GM12878 (cell line): ENCODE measurements at regions not wholly inside any gene's neighbourhood (a gene's known extent, or its start where the extent isn't known, plus 50 kb on each side); places are given as distances from the start of the nearest gene placed in this dataset.

Experiments
- ASH2L ChIP-seq: fragments of 300-600, 200-600 bp; sonication (generic); IDR thresholded peaks from 2 replicates; pipeline ENCODE4 v1.6.1; 2017; ENCODE audit warnings: low read depth, mild to moderate bottlenecking, borderline replicate concordance
- BCL11A ChIP-seq: IDR thresholded peaks from 2 replicates; pipeline ENCODE4 v1.6.1; 2011; ENCODE audit warnings: low read depth, low read length
- CHD2 ChIP-seq: IDR thresholded peaks from 2 replicates; pipeline ENCODE4 v1.6.1; 2011; ENCODE audit warnings: low read depth, low read length, improper control_type of control experiment, borderline replicate concordance
- CTCF ChIP-seq, 3 experiments: IDR thresholded peaks in 2 of 3; conservative IDR thresholded peaks in 1 of 3; 2 replicates each; pipeline ENCODE4 v1.5.1; 2011; ENCODE audit warnings: low read depth in 3 of 3, low read length in 3 of 3, mild to moderate bottlenecking in 3 of 3, control low read depth in 2 of 3, moderate library complexity in 2 of 3, inconsistent platforms in 1 of 3, mixed read lengths in 1 of 3; ENCODE audit not compliant: control insufficient read depth in 2 of 3, insufficient read depth in 1 of 3; ENCODE audit errors: extremely low read depth in 1 of 3
- EGR1 ChIP-seq, 2 experiments: IDR thresholded peaks; 1 replicate in 1 of 2; 2 replicates in 1 of 2; pipeline ENCODE4 v1.6.1; 2011 to 2012; ENCODE audit warnings: low read depth in 2 of 2, low read length in 2 of 2, borderline replicate concordance in 1 of 2, mild to moderate bottlenecking in 1 of 2, moderate library complexity in 1 of 2
- ETV6 ChIP-seq, 2 experiments: fragments of 450-650 bp in 1 of 2; IDR thresholded peaks in 1 of 2; conservative IDR thresholded peaks in 1 of 2; 2 replicates each; pipeline ENCODE4 v1.6.1; 2014; ENCODE audit warnings: antibody characterized with exemption in 1 of 2, borderline replicate concordance in 1 of 2, low read depth in 1 of 2, mild to moderate bottlenecking in 1 of 2, moderate library complexity in 1 of 2
- EZH2 ChIP-seq: IDR thresholded peaks from 2 replicates; pipeline ENCODE4 v1.6.1; 2012; ENCODE audit warnings: low read depth, mild to moderate bottlenecking, control low read depth, inconsistent platforms, low read length, borderline replicate concordance; ENCODE audit not compliant: control insufficient read depth
- HCFC1 ChIP-seq: fragments of 150-350 bp; IDR thresholded peaks from 2 replicates; pipeline ENCODE4 v1.6.1; 2014; ENCODE audit warnings: low read length
- HDGF ChIP-seq: fragments of 450-650 bp; IDR thresholded peaks from 2 replicates; pipeline ENCODE4 v1.6.1; 2016; ENCODE audit warnings: antibody characterized with exemption
- KLF5 ChIP-seq: fragments of 450-650 bp; IDR thresholded peaks from 2 replicates; pipeline ENCODE4 v1.6.1; 2014; ENCODE audit warnings: mild to moderate bottlenecking; ENCODE audit not compliant: partially characterized antibody
- MEF2B ChIP-seq: fragments of 450-650 bp; IDR thresholded peaks from 2 replicates; pipeline ENCODE4 v1.6.1; 2018; ENCODE audit warnings: mild to moderate bottlenecking, moderate library complexity; ENCODE audit not compliant: partially characterized antibody, poor library complexity, severe bottlenecking
- MXI1 ChIP-seq: fragments of 150-350 bp; IDR thresholded peaks from 2 replicates; pipeline ENCODE4 v1.6.1; 2011; ENCODE audit warnings: low read depth, mild to moderate bottlenecking, inconsistent platforms, low read length, improper control_type of control experiment
- NFIC ChIP-seq: IDR thresholded peaks from 2 replicates; pipeline ENCODE4 v1.6.1; 2012; ENCODE audit warnings: low read depth, mild to moderate bottlenecking, inconsistent platforms, low read length, moderate library complexity
- NFXL1 ChIP-seq: fragments of 450-650 bp; IDR thresholded peaks from 2 replicates; pipeline ENCODE4 v1.6.1; 2017; ENCODE audit warnings: antibody characterized with exemption, mild to moderate bottlenecking, borderline replicate concordance
- PAX8 ChIP-seq: fragments of 450-650 bp; IDR thresholded peaks from 2 replicates; pipeline ENCODE4 v1.6.1; 2017; ENCODE audit warnings: mild to moderate bottlenecking, moderate library complexity
- PBX3 ChIP-seq: IDR thresholded peaks from 2 replicates; pipeline ENCODE4 v1.6.1; 2011; ENCODE audit warnings: mild to moderate bottlenecking, low read depth, low read length, moderate library complexity; ENCODE audit not compliant: insufficient replicate concordance
- POLR2AphosphoS2 ChIP-seq: IDR thresholded peaks from 2 replicates; pipeline ENCODE4 v1.6.1; 2011; ENCODE audit warnings: low read depth, mild to moderate bottlenecking, low read length, improper control_type of control experiment, moderate library complexity
- RELA ChIP-seq: fragments of 450-650 bp; IDR thresholded peaks from 2 replicates; pipeline ENCODE4 v1.8.0; 2014; ENCODE audit warnings: borderline replicate concordance; ENCODE audit not compliant: partially characterized antibody
- SIN3A ChIP-seq: IDR thresholded peaks from 2 replicates; pipeline ENCODE4 v1.6.1; 2012; ENCODE audit warnings: low read depth, low read length, improper control_type of control experiment
- SMARCA5 ChIP-seq: fragments of 450-650 bp; IDR thresholded peaks from 2 replicates; pipeline ENCODE4 v1.6.1; 2017; ENCODE audit warnings: mild to moderate bottlenecking
- SMC3 ChIP-seq: IDR thresholded peaks from 2 replicates; pipeline ENCODE4 v1.6.1; 2011; ENCODE audit warnings: low read length, improper control_type of control experiment, borderline replicate concordance
- SP1 ChIP-seq: IDR thresholded peaks from one replicate; pipeline ENCODE4 v1.6.1; 2011; ENCODE audit warnings: low read depth, low read length
- SREBF1 ChIP-seq: IDR thresholded peaks from 2 replicates; pipeline ENCODE4 v1.6.1; 2012; ENCODE audit warnings: mild to moderate bottlenecking, low read length
- SUZ12 ChIP-seq: fragments of 200-600 bp; sonication (generic); IDR thresholded peaks from one replicate; pipeline ENCODE4 v1.6.1; 2018; ENCODE audit warnings: antibody characterized with exemption, mild to moderate bottlenecking; ENCODE audit not compliant: unreplicated experiment
- YBX1 ChIP-seq: fragments of 450-650 bp; IDR thresholded peaks from 2 replicates; pipeline ENCODE4 v1.6.1; 2016; ENCODE audit warnings: antibody characterized with exemption
- ZNF384 ChIP-seq: IDR thresholded peaks from 2 replicates; pipeline ENCODE4 v1.6.1; 2012; ENCODE audit warnings: low read depth, mild to moderate bottlenecking, low read length, improper control_type of control experiment, borderline replicate concordance
- TF ChIP-seq, protein P1 (sequence below): fragments of 450-650 bp; formaldehyde crosslinking; IDR thresholded peaks from 2 replicates; pipeline ENCODE4 v1.5.0; 2022; ENCODE audit warnings: mild to moderate bottlenecking, missing genetic modification characterization

DNA sequence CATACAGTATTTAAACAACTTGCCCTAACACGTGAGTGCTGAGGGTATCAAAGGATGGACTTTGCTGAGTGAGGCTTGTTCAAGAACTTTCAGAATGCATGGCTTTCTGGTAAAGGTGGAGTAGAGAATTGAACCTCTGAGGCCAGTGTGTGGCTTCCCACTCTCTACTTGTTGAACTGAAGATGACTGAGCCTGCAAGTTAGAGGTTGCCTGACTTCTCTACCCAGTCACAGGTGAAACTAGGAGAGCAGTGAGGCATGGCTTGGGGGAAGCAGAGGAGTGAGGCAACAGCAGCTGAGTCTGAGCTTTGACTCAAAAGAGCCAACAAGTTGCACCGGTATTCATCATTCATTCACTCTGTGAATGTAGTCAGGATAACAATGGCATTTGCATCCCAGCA is 256.4 kb upstream of the SESN3 start (continued):
- TF ChIP-seq ZNF384 (no peak), PAX8 (no peak), RELA (no peak), YBX1 (no peak), MXI1 (no peak), SREBF1 (no peak), CTCF (IDR thresholded peaks at IDR 0.05 in 2 of 3, conservative IDR thresholded peaks at IDR 0.05 in 1 of 3; ENCODE audit: control insufficient read depth in 2 of 3, extremely low read depth in 1 of 3, insufficient read depth in 1 of 3, low read depth in 3 of 3, low read length in 3 of 3) (no peak), HDGF (no peak), NFXL1 (no peak), ETV6 (conservative IDR thresholded peaks at IDR 0.05 in 1 of 2, IDR thresholded peaks at IDR 0.05 in 1 of 2; ENCODE audit: borderline replicate concordance in 1 of 2, low read depth in 1 of 2) (no peak; a peak in 1 of 4 replicates), SUZ12 (no peak), NFIC (peak; percentile 45; the same call in 1 of the 2 replicates), SP1 (no peak), CHD2 (no peak), SMARCA5 (no peak), SMC3 (no peak; the same call in 1 of the 2 replicates), KLF5 (no peak), POLR2AphosphoS2 (no peak), MEF2B (no peak), ASH2L (no peak), HCFC1 (no peak), SIN3A (no peak), BCL11A (no peak), EGR1 (IDR thresholded peaks at IDR 0.05; ENCODE audit: borderline replicate concordance in 1 of 2, low read depth in 2 of 2, low read length in 2 of 2) (no peak), EZH2 (no peak), PBX3 (no peak)
- TF ChIP-seq, protein P1, sequence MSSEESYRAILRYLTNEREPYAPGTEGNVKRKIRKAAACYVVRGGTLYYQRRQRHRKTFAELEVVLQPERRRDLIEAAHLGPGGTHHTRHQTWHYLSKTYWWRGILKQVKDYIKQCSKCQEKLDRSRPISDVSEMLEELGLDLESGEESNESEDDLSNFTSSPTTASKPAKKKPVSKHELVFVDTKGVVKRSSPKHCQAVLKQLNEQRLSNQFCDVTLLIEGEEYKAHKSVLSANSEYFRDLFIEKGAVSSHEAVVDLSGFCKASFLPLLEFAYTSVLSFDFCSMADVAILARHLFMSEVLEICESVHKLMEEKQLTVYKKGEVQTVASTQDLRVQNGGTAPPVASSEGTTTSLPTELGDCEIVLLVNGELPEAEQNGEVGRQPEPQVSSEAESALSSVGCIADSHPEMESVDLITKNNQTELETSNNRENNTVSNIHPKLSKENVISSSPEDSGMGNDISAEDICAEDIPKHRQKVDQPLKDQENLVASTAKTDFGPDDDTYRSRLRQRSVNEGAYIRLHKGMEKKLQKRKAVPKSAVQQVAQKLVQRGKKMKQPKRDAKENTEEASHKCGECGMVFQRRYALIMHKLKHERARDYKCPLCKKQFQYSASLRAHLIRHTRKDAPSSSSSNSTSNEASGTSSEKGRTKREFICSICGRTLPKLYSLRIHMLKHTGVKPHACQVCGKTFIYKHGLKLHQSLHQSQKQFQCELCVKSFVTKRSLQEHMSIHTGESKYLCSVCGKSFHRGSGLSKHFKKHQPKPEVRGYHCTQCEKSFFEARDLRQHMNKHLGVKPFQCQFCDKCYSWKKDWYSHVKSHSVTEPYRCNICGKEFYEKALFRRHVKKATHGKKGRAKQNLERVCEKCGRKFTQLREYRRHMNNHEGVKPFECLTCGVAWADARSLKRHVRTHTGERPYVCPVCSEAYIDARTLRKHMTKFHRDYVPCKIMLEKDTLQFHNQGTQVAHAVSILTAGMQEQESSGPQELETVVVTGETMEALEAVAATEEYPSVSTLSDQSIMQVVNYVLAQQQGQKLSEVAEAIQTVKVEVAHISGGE (CRISPR knock-in tag) = no peak
